ENCODE measurements at regions not wholly inside any gene's neighbourhood (a gene's known extent, or its start where the extent isn't known, plus 50 kb on each side); places are given as distances from the start of the nearest gene placed in this dataset.

- TF ChIP-seq GATA3 (IDR thresholded peaks at IDR 0.05; ENCODE audit: low read depth, low read length) (no peak), GATA2 (IDR thresholded peaks at IDR 0.05; ENCODE audit: low read depth, low read length) (no peak)
Measured at GRCh38 chr12:24688601-24689000, 260.3 kb downstream of the BCAT1 start.

Data from SH-SY5Y (cell line).